Astrocyte of the spinal cord (primary cell): ENCODE measurements at regions not wholly inside any gene's neighbourhood (a gene's known extent, or its start where the extent isn't known, plus 50 kb on each side); places are given as distances from the start of the nearest gene placed in this dataset.
"Not testable (repeated sequence)": the region's sequence is repeated elsewhere in the genome, so short reads cannot be mapped to it uniquely, and the experiment has no call there.

Source experiments
- DNase-seq: peaks from one replicate; pipeline ENCODE4 v3.0.0; 2011; ENCODE audit warnings: low read depth, low spot score
- H3K4me3 ChIP-seq: 2 replicates; pipeline ENCODE4 v1.5.1; 2011; ENCODE audit warnings: low read depth, mild to moderate bottlenecking, low read length, moderate library complexity
- CTCF ChIP-seq: IDR thresholded peaks from 2 replicates; pipeline ENCODE4 v1.5.1; 2012; ENCODE audit warnings: low read depth, mild to moderate bottlenecking, low read length, inconsistent platforms
- in situ Hi-C: cut with HindIII; loops from 2 replicates; pipeline ENCODE4 v1.10.0; 2017; ENCODE audit warnings: low sequenced_read_pairs

DNA sequence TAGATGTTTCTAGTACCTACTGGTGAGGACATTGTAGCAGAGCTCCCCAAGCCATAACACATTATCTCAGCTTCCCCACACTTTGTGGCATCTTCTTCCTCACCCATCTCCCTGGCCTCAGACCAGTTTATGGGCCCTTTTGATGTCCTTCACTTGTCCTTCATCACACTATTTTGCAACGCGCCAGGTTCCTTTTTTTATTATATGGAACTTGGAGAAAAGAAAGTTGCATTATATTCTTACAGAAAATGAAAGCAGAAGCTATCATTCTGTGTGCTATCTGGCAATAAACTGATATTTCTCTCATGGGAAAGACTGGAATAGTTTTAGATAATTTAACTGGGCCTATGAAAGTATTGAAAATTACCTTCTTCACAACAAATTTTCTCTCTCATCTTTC is 196.9 kb upstream of the ETV3 start:
- no peak for DNase-seq
- no peak overlapping the region for H3K4me3 ChIP-seq
- no peak for TF ChIP-seq CTCF
- in situ Hi-C loops, result no loop called here

GRCh38 chr1:157334041-157334440 is 195.8 kb upstream of the ETV3 start:
- no peak for DNase-seq
- TF ChIP-seq CTCF, result no peak
- no peak overlapping the region for H3K4me3 ChIP-seq
- in situ Hi-C loops, result no loop called here

GRCh38 chr1:157330177-157330576 is 192.0 kb upstream of the ETV3 start:
- H3K4me3 ChIP-seq, in situ Hi-C loops, DNase-seq: not testable (repeated sequence)

GRCh38 chr1:157328120-157328519 is 189.9 kb upstream of the ETV3 start:
- DNase-seq, H3K4me3 ChIP-seq, in situ Hi-C loops: not testable (repeated sequence)

GRCh38 chr1:157326173-157326859 is 188.1 kb upstream of the ETV3 start:
- TF ChIP-seq CTCF, result no peak
- DNase-seq, result no peak
- no peak overlapping the region for H3K4me3 ChIP-seq
- in situ Hi-C loops, result no loop called here

DNA sequence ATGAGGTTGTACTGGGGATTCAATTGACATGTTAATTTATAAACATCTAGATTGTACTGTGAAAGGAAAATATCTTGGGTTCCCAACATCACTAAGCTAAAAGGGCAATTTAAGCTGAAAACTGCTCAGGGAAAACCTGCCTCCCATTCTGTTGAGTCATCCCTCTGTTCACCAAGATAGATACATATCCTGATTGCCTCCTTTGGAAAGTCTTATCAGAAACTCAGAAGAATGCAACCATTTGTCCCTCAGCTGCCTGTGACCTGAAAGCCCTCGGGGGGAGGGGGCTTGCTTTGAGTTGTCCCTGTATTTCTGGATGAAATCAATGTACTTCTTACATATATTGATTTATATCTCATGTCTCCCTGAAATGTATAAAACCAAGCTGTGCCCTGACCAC is 187.0 kb upstream of the ETV3 start:
- no peak for TF ChIP-seq CTCF
- H3K4me3 ChIP-seq, result no peak overlapping the region
- DNase-seq, result no peak
- in situ Hi-C loops, result no loop called here

DNA sequence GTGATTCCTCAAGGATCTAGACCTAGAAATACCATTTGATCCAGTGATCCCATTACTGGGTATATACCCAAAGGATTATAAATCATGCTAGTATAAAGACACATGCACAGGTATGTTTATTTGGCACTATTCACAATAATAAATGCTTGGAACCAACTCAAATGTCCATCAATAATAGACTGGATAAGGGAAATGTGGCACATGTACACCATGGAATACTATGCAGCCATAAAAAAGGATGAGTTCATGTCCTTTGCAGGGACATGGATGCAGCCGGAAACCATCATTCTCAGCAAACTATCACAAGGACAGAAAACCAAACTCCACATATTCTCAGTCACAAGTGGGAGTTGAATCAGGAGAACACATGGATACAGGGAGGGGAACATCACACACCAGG is 183.8 kb upstream of the ETV3 start:
- DNase-seq, in situ Hi-C loops, H3K4me3 ChIP-seq: not testable (repeated sequence)

DNA sequence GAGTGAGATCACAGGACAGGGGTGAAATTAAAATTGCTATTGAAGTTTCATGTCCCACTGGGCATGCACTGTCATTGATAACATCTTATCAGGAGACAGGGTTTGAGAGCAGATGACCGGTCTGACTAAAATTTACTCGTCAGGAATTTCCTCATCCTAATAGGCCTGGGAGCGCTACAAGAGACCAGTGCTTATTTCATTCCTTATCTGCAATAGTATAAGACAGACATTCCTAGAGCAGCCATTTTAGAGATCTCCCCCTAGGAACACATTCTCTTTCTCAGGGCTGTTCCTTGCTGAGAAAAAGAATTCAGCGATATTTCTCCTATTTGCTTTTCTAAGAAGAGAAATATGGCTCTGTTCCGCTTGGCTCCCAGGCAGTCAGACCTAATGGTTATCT is 181.4 kb upstream of the ETV3 start:
- no peak overlapping the region for H3K4me3 ChIP-seq
- in situ Hi-C loops, result no loop called here
- DNase-seq, result no peak
- TF ChIP-seq CTCF, result no peak

DNA sequence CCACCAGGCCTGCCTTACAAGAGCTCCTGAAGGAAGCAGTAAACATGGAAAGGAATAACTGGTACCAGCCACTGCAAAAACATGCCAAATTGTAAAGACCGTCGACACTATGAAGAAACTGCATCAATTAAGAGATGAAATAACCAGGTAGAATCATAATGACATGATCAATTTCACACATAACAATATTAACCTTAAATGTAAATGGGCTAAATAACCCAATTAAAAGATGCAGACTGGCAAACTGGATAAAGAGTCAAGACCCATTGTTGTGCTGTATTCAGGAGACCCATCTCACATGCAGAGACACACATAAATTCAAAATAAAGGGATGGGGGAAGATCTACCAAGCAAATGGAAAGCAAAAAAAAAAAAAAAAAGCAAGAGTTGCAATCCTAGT is 179.0 kb upstream of the ETV3 start:
- in situ Hi-C loops, H3K4me3 ChIP-seq, DNase-seq: not testable (repeated sequence)
